IMR-90 (cell line): ENCODE measurements at regions not wholly inside any gene's neighbourhood (a gene's known extent, or its start where the extent isn't known, plus 50 kb on each side); places are given as distances from the start of the nearest gene placed in this dataset.

Experiments used
- ATAC-seq: fragments of 200-7000 bp; cut with Tn5 transposase; 2 replicates; pipeline ENCODE4 v1.9.1; 2020; ENCODE audit warnings: low read depth, mild to moderate bottlenecking, moderate library complexity
- BruUV-seq: library from RNA; stranded (reverse); fragments of 400-500 nt; replicated peaks from 2 replicates; lab custom pipeline; 2021; lab: Mats Ljungman, UMichigan
- CTCF ChIA-PET: fragments of 300-600 bp; formaldehyde crosslinking; extraction: SDS; loops from one replicate; lab custom pipeline; 2021; ENCODE audit warnings: antibody characterized with exemption; lab: Yijun Ruan, JAX
- POLR2A ChIA-PET: fragments of 300-600 bp; sonication (Branson Sonifier 250); formaldehyde crosslinking; loops from one replicate; lab custom pipeline; 2022; ENCODE audit warnings: antibody characterized with exemption; ENCODE audit not compliant: unreplicated experiment; lab: Charles Lee
- DNase-seq: peaks from one replicate; pipeline ENCODE4 v3.0.0; 2013
- H2AFZ ChIP-seq: replicated peaks from 2 replicates; pipeline ENCODE3; 2013; ENCODE audit warnings: low read length, mild to moderate bottlenecking; ENCODE audit not compliant: poor library complexity
- H2AK5ac ChIP-seq: 2 replicates; pipeline ENCODE4 v1.6.1; 2013; ENCODE audit warnings: low read depth, low read length, inconsistent platforms
- H2AK9ac ChIP-seq: replicated peaks from 2 replicates; pipeline ENCODE3; 2013; ENCODE audit warnings: mild to moderate bottlenecking, low read depth, low read length, moderate library complexity; ENCODE audit not compliant: poor library complexity
- H2BK120ac ChIP-seq: 2 replicates; pipeline ENCODE4 v1.6.1; 2013; ENCODE audit warnings: low read depth, low read length, inconsistent platforms
- H2BK15ac ChIP-seq: 3 replicates; pipeline ENCODE4 v1.6.1; 2013; ENCODE audit warnings: low read depth, low read length, inconsistent platforms
- H2BK20ac ChIP-seq: 2 replicates; pipeline ENCODE4 v1.6.1; 2013; ENCODE audit warnings: low read depth, mild to moderate bottlenecking, inconsistent platforms, low read length, moderate library complexity
- H2BK5ac ChIP-seq: 2 replicates; pipeline ENCODE4 v1.6.1; 2013; ENCODE audit warnings: mild to moderate bottlenecking, low read depth, low read length, inconsistent platforms; ENCODE audit not compliant: poor library complexity, severe bottlenecking
- H3K14ac ChIP-seq: replicated peaks from 2 replicates; pipeline ENCODE4 v1.6.1; 2013; ENCODE audit warnings: low read depth, low read length, inconsistent platforms
- H3K18ac ChIP-seq: 2 replicates; pipeline ENCODE4 v1.6.1; 2013; ENCODE audit warnings: low read depth, low read length, control low read depth
- H3K23ac ChIP-seq: 2 replicates; pipeline ENCODE4 v1.6.1; 2013; ENCODE audit warnings: low read depth, low read length, inconsistent platforms
- H3K27ac ChIP-seq: 2 replicates; pipeline ENCODE4 v1.5.1; 2013; ENCODE audit warnings: mild to moderate bottlenecking, control low read depth, low read length; ENCODE audit not compliant: insufficient read depth
- H3K27me3 ChIP-seq: 2 replicates; pipeline ENCODE4 v1.6.1; 2013; ENCODE audit warnings: low read length; ENCODE audit not compliant: control insufficient read depth, insufficient read depth
- H3K36me3 ChIP-seq: 2 replicates; pipeline ENCODE4 v1.6.1; 2013; ENCODE audit warnings: low read length, mixed read lengths; ENCODE audit not compliant: control insufficient read depth, insufficient read depth
- H3K4ac ChIP-seq: 2 replicates; pipeline ENCODE4 v1.6.1; 2013; ENCODE audit warnings: low read depth, low read length, inconsistent platforms
- H3K4me1 ChIP-seq: 2 replicates; pipeline ENCODE4 v1.6.1; 2013; ENCODE audit warnings: low read length, mixed read lengths; ENCODE audit not compliant: control insufficient read depth, insufficient read depth
- H3K4me2 ChIP-seq: 2 replicates; pipeline ENCODE4 v1.6.1; 2013; ENCODE audit warnings: low read depth, mild to moderate bottlenecking, control low read depth, low read length, moderate library complexity
- H3K4me3 ChIP-seq: 2 replicates; pipeline ENCODE4 v1.5.1; 2013; ENCODE audit warnings: low read depth, mild to moderate bottlenecking, control low read depth, low read length, moderate library complexity; ENCODE audit not compliant: insufficient read depth
- H3K56ac ChIP-seq: 2 replicates; pipeline ENCODE4 v1.6.1; 2013; ENCODE audit warnings: low read length, inconsistent platforms; ENCODE audit not compliant: insufficient read depth; ENCODE audit errors: extremely low read depth
- H3K79me1 ChIP-seq, 2 experiments: 2 replicates each; pipeline ENCODE4 v1.6.1; 2013; ENCODE audit warnings: low read length in 2 of 2, inconsistent platforms in 1 of 2, low read depth in 1 of 2
- H3K9ac ChIP-seq: 2 replicates; pipeline ENCODE4 v1.6.1; 2013; ENCODE audit warnings: low read depth, low read length, control low read depth
- H3K9me1 ChIP-seq: 2 replicates; pipeline ENCODE4 v1.6.1; 2013; ENCODE audit warnings: low read length, inconsistent platforms; ENCODE audit not compliant: insufficient read depth
- H3K9me3 ChIP-seq: 2 replicates; pipeline ENCODE4 v1.6.1; 2013; ENCODE audit warnings: low read length; ENCODE audit not compliant: control insufficient read depth, insufficient read depth
- H4K20me1 ChIP-seq: 2 replicates; pipeline ENCODE4 v1.6.1; 2013; ENCODE audit warnings: low read length, inconsistent platforms; ENCODE audit not compliant: insufficient read depth
- H4K5ac ChIP-seq: 2 replicates; pipeline ENCODE4 v1.6.1; 2013; ENCODE audit warnings: mild to moderate bottlenecking, low read depth, low read length, control low read depth
- H4K8ac ChIP-seq, 2 experiments: 2 replicates each; pipeline ENCODE4 v1.6.1; 2013; ENCODE audit warnings: low read depth in 2 of 2, low read length in 2 of 2, control low read depth in 1 of 2, inconsistent platforms in 1 of 2
- H4K91ac ChIP-seq: 2 replicates; pipeline ENCODE4 v1.6.1; 2013; ENCODE audit warnings: low read depth, low read length, inconsistent platforms; ENCODE audit not compliant: insufficient read depth
- BHLHE40 ChIP-seq: fragments of 150-350 bp; IDR thresholded peaks from 2 replicates; pipeline ENCODE4 v1.6.1; 2016; ENCODE audit warnings: mild to moderate bottlenecking, low read depth, low read length
- MAFK ChIP-seq: IDR thresholded peaks from 2 replicates; pipeline ENCODE4 v1.6.1; 2012; ENCODE audit warnings: low read depth, low read length, improper control_type of control experiment
- MAZ ChIP-seq: IDR thresholded peaks from 2 replicates; pipeline ENCODE4 v1.6.1; 2012; ENCODE audit warnings: low read depth, mild to moderate bottlenecking, low read length, improper control_type of control experiment, moderate library complexity, borderline replicate concordance
- RAD21 ChIP-seq: IDR thresholded peaks from 2 replicates; pipeline ENCODE4 v1.6.1; 2012; ENCODE audit warnings: low read length, improper control_type of control experiment
- dilution Hi-C: fragments of 300-500 bp; cut with HindIII; formaldehyde crosslinking; loops from one replicate; pipeline ENCODE4 v1.14.3; 2018; ENCODE audit warnings: low sequenced_read_pairs; ENCODE audit not compliant: unreplicated experiment
- in situ Hi-C: fragments of 300-500 bp; cut with MboI; formaldehyde crosslinking; loops from 3 replicates; pipeline ENCODE4 v1.14.3; 2019; ENCODE audit warnings: low sequenced_read_pairs, inconsistent platforms, mixed read lengths
- intact Hi-C: fragments of 100-400 bp; cut with micrococcal nuclease; formaldehyde crosslinking; loops from 2 replicates; pipeline ENCODE4 v1.10.0; 2022

- H3K23ac ChIP-seq: no peak overlapping the region
- no peak overlapping the region for H4K8ac ChIP-seq
- no peak overlapping the region for H2BK5ac ChIP-seq
- H3K9me1 ChIP-seq: peaks cover 2% of the 10 kb centered on the region; the same call in 1 of the 2 replicates
- no peak overlapping the region for H3K56ac ChIP-seq
- intact Hi-C loops (loop anchor here (5.0 to 10.0 kb wide), 2 partner anchors 761 to 777 kb away; partner anchors contain the start of gene NECTIN3), in situ Hi-C loops (no loop called here), dilution Hi-C loops (no loop called here)
- H3K4me1 ChIP-seq: peaks cover 2% of the 10 kb centered on the region
- H3K4ac ChIP-seq: no peak overlapping the region
- no peak overlapping the region for H3K9ac ChIP-seq
- H3K14ac ChIP-seq: no peak overlapping the region
- H3K4me2 ChIP-seq: no peak overlapping the region
- no peaks in the 10 kb centered on the region for H3K27me3 ChIP-seq
- no peaks in the 10 kb centered on the region for H3K36me3 ChIP-seq
- TF ChIP-seq MAZ: no peak
- TF ChIP-seq MAFK: peak; percentile 83
- TF ChIP-seq BHLHE40: no peak
- no peak for TF ChIP-seq RAD21
- H3K79me1 ChIP-seq: no peaks in the 10 kb centered on the region
- no TSS peak for BruUV-seq
- CTCF ChIA-PET: no interaction called here
- no peak overlapping the region for H2BK20ac ChIP-seq
- no peak for DNase-seq
- H4K91ac ChIP-seq: no peak overlapping the region
- H4K5ac ChIP-seq: no peak overlapping the region
- H3K27ac ChIP-seq: no peak overlapping the region
- H2AK9ac ChIP-seq: no peak overlapping the region
- no peaks in the 10 kb centered on the region for H4K20me1 ChIP-seq
- H3K4me3 ChIP-seq: no peak overlapping the region
- H2AFZ ChIP-seq: no peak overlapping the region
- no peak overlapping the region for H2BK120ac ChIP-seq
- no peak overlapping the region; the same call in 2 of the 3 replicates for H2BK15ac ChIP-seq
- ATAC-seq: no peak
- H3K18ac ChIP-seq: no peak overlapping the region
- POLR2A ChIA-PET: no interaction called here
- H2AK5ac ChIP-seq: no peak overlapping the region
- H3K9me3 ChIP-seq: no peaks in the 10 kb centered on the region
These were observed 760.1 kb upstream of the NECTIN3 start for GRCh38 chr3:110311541-110311940.
